ENCODE measurements at regions not wholly inside any gene's neighbourhood (a gene's known extent, or its start where the extent isn't known, plus 50 kb on each side); places are given as distances from the start of the nearest gene placed in this dataset.

DNA sequence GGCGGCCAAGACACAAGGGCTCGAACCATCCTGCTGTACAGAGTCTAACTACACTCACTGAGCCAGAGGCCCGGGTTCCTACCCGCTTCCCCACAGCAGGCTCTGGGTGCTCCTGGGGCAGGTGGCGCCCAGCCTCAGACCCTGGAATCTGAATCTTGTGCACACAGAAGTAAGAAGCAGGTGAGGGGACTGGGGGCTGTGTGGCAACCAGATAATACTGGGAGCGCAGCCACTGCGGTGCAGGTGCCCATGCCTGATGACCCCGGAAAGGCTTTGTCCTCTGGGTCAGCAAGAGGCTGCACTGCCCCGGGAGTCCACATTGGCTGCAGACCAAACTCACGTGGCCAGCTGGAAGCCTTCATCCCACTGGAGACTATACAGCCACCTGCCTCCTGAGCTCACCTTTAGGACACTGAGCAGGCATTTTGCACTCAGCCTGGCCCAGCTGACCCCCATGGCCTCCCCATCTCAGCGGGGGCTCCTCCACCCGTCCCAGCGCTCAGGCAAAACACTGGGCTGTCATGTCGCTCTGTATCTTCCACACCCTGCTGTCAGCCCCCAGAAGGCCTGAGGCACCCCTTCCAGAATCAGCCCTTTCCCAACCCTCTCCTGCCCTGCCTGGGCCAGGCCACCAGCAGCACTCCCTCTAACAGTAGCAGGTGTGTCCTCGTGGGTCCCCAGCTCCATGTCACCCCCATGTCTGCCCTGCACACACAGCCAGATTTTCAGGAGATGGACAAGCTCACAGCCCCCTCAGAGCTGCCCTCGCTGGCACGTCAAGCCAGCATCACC lies 101.0 kb upstream of the IQSEC1 start:
- ChIA-PET POLR2A (no interaction called here), CTCF (no interaction called here)
- H3K27me3 Mint-ChIP-seq = no peaks in the 10 kb centered on the region
- H3K4me1 ChIP-seq (ENCODE audit: insufficient read depth, low read length) = no peaks in the 10 kb centered on the region
- H3K9me3 ChIP-seq (ENCODE audit: control insufficient read depth in 1 of 2, insufficient read depth in 1 of 2, low read length in 2 of 2) = peaks cover 8 to 21% of the 10 kb centered on the region in 2 experiments
- H3K27ac ChIP-seq (ENCODE audit: low read depth in 1 of 2, low read length in 2 of 2) = no peak overlapping the region
- H3K9me3 Mint-ChIP-seq = peaks cover 8% of the 10 kb centered on the region
- TF ChIP-seq, protein P1, sequence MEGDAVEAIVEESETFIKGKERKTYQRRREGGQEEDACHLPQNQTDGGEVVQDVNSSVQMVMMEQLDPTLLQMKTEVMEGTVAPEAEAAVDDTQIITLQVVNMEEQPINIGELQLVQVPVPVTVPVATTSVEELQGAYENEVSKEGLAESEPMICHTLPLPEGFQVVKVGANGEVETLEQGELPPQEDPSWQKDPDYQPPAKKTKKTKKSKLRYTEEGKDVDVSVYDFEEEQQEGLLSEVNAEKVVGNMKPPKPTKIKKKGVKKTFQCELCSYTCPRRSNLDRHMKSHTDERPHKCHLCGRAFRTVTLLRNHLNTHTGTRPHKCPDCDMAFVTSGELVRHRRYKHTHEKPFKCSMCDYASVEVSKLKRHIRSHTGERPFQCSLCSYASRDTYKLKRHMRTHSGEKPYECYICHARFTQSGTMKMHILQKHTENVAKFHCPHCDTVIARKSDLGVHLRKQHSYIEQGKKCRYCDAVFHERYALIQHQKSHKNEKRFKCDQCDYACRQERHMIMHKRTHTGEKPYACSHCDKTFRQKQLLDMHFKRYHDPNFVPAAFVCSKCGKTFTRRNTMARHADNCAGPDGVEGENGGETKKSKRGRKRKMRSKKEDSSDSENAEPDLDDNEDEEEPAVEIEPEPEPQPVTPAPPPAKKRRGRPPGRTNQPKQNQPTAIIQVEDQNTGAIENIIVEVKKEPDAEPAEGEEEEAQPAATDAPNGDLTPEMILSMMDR (IDR thresholded peaks at IDR 0.05) = no peak
- no peak for DNase-seq
- H3K36me3 ChIP-seq (ENCODE audit: insufficient read depth, low read length) = no peaks in the 10 kb centered on the region
- no peak for ATAC-seq (ENCODE audit: poor library complexity)
- no peak overlapping the region for H3K4me3 Mint-ChIP-seq
- intact Hi-C loops (cut with DNase I, micrococcal nuclease) = no loop called here
- peaks cover 0 to 2% of the 10 kb centered on the region in 2 experiments for H3K27me3 ChIP-seq (ENCODE audit: control insufficient read depth in 1 of 2, insufficient read depth in 2 of 2, low read length in 2 of 2)
- H3K4me3 ChIP-seq (ENCODE audit: low read length) = no peak overlapping the region
- no peak overlapping the region for H3K27ac Mint-ChIP-seq
- H3K36me3 Mint-ChIP-seq (ENCODE audit: low read depth) = no peaks in the 10 kb centered on the region
- no peaks in the 10 kb centered on the region for H3K4me1 Mint-ChIP-seq (ENCODE audit: low read depth)

GRCh38 chr3:13173186-13173585 lies 100.0 kb upstream of the IQSEC1 start:
- Mint-ChIP-seq H3K4me1 (ENCODE audit: low read depth) (no peaks in the 10 kb centered on the region), H3K4me3 (no peak overlapping the region), H3K36me3 (ENCODE audit: low read depth) (no peaks in the 10 kb centered on the region), H3K27me3 (no peaks in the 10 kb centered on the region), H3K9me3 (no peaks in the 10 kb centered on the region), H3K27ac (no peak overlapping the region)
- Histone ChIP-seq H3K36me3 (ENCODE audit: insufficient read depth, low read length) (no peaks in the 10 kb centered on the region), H3K27ac (ENCODE audit: low read depth in 1 of 2, low read length in 2 of 2) (no peak overlapping the region), H3K9me3 (ENCODE audit: control insufficient read depth in 1 of 2, insufficient read depth in 1 of 2, low read length in 2 of 2) (peaks cover 0 to 16% of the 10 kb centered on the region in 2 experiments), H3K4me1 (ENCODE audit: insufficient read depth, low read length) (no peaks in the 10 kb centered on the region), H3K27me3 (ENCODE audit: control insufficient read depth in 1 of 2, insufficient read depth in 2 of 2, low read length in 2 of 2) (no peaks in the 10 kb centered on the region), H3K4me3 (ENCODE audit: low read length) (no peak overlapping the region)
- no peak for ATAC-seq (ENCODE audit: poor library complexity)
- ChIA-PET POLR2A (no interaction called here), CTCF (no interaction called here)
- intact Hi-C loops (cut with DNase I, micrococcal nuclease) = no loop called here
- TF ChIP-seq, protein P1 (IDR thresholded peaks at IDR 0.05) = no peak
- no peak for DNase-seq

DNA sequence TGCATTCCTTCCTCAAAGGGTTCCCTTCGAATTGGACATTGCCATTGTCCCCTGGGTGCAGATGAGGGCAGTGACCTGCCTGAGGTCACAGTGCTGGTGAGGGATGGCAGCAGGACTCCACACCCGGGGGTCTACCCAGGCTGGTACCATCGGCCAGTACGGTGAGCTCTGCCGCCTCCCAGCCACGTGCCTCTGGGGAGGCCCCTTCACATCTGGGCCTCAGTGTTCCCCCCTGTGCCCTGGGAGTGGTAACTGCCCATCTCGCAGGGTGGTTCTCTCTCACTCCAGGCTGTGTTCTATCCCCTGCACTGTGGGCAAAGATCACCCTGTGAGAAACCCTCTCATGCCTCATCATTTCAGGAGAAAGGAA lies 99.4 kb upstream of the IQSEC1 start:
- no peak overlapping the region for H3K27ac ChIP-seq (ENCODE audit: low read depth in 1 of 2, low read length in 2 of 2)
- Mint-ChIP-seq H3K9me3 (no peaks in the 10 kb centered on the region), H3K27me3 (no peaks in the 10 kb centered on the region), H3K4me1 (ENCODE audit: low read depth) (no peaks in the 10 kb centered on the region), H3K4me3 (no peak overlapping the region), H3K36me3 (ENCODE audit: low read depth) (no peaks in the 10 kb centered on the region), H3K27ac (no peak overlapping the region)
- DNase-seq = no peak
- H3K4me3 ChIP-seq (ENCODE audit: low read length) = no peak overlapping the region
- H3K4me1 ChIP-seq (ENCODE audit: insufficient read depth, low read length) = no peaks in the 10 kb centered on the region
- POLR2A ChIA-PET = no interaction called here
- no peaks in the 10 kb centered on the region for H3K27me3 ChIP-seq (ENCODE audit: control insufficient read depth in 1 of 2, insufficient read depth in 2 of 2, low read length in 2 of 2)
- no peak for ATAC-seq (ENCODE audit: poor library complexity)
- intact Hi-C loops (cut with DNase I, micrococcal nuclease) = no loop called here
- peaks cover 0 to 11% of the 10 kb centered on the region in 2 experiments for H3K9me3 ChIP-seq (ENCODE audit: control insufficient read depth in 1 of 2, insufficient read depth in 1 of 2, low read length in 2 of 2)
- TF ChIP-seq, protein P1 (IDR thresholded peaks at IDR 0.05) = no peak
- CTCF ChIA-PET = no interaction called here
- no peaks in the 10 kb centered on the region for H3K36me3 ChIP-seq (ENCODE audit: insufficient read depth, low read length)
